SK-N-SH treated with all-trans-retinoic acid at 6 μM for 48 hours (cell line): ENCODE measurements at regions not wholly inside any gene's neighbourhood (a gene's known extent, or its start where the extent isn't known, plus 50 kb on each side); places are given as distances from the start of the nearest gene placed in this dataset.

Experiments
- BACH2 ChIP-seq: fragments of 250-450 bp; sonication (Bioruptor Pico); IDR thresholded peaks from 2 replicates; pipeline ENCODE4 v1.9.0; 2021; ENCODE audit warnings: mild to moderate bottlenecking, borderline replicate concordance
- CSRNP3 ChIP-seq: fragments of 250-450 bp; sonication (Bioruptor Pico); IDR thresholded peaks from 2 replicates; pipeline ENCODE4 v1.5.1; 2021; ENCODE audit warnings: mild to moderate bottlenecking, moderate library complexity
- GLIS3 ChIP-seq: fragments of 250-450 bp; sonication (Bioruptor Pico); IDR thresholded peaks from 2 replicates; pipeline ENCODE4 v1.5.0; 2020; ENCODE audit warnings: mild to moderate bottlenecking, moderate library complexity
- PATZ1 ChIP-seq: fragments of 250-450 bp; sonication (Bioruptor Pico); IDR thresholded peaks from 2 replicates; pipeline ENCODE4 v1.8.0; 2020; ENCODE audit warnings: mild to moderate bottlenecking, moderate library complexity, borderline replicate concordance
- ZC3H10 ChIP-seq: fragments of 250-450 bp; sonication (Bioruptor Pico); IDR thresholded peaks from 2 replicates; pipeline ENCODE4 v1.5.1; 2021; ENCODE audit warnings: mild to moderate bottlenecking, moderate library complexity
- ZNF8 ChIP-seq: fragments of 450-650 bp; formaldehyde crosslinking; IDR thresholded peaks from 2 replicates; pipeline ENCODE4 v1.5.0; 2020; ENCODE audit warnings: mild to moderate bottlenecking, moderate library complexity

GRCh38 chr6:121523628-121524027 lies 88.2 kb downstream of the GJA1 start:
- TF ChIP-seq GLIS3 (CRISPR knock-in tag) (no peak), BACH2 (no peak), ZC3H10 (no peak), CSRNP3 (CRISPR knock-in tag) (no peak), ZNF8 (CRISPR knock-in tag) (no peak), PATZ1 (CRISPR knock-in tag) (no peak)
